ENCODE measurements at regions not wholly inside any gene's neighbourhood (a gene's known extent, or its start where the extent isn't known, plus 50 kb on each side); places are given as distances from the start of the nearest gene placed in this dataset.

GRCh38 chr13:22422712-22423111 is 751.8 kb downstream of the FGF9 start:
- H3K27ac ChIP-seq (ENCODE audit: poor library complexity, severe bottlenecking): no peak overlapping the region
- H3K36me3 ChIP-seq (ENCODE audit: low read depth): no peaks in the 10 kb centered on the region
- H3K9me3 ChIP-seq (ENCODE audit: severe bottlenecking): no peaks in the 10 kb centered on the region
- no peak overlapping the region for H3K4me3 ChIP-seq (ENCODE audit: severe bottlenecking)
- no peak for ATAC-seq (ENCODE audit: low read depth)
- DNase-seq (ENCODE audit: low spot score): no peak
- TF ChIP-seq, protein P1, sequence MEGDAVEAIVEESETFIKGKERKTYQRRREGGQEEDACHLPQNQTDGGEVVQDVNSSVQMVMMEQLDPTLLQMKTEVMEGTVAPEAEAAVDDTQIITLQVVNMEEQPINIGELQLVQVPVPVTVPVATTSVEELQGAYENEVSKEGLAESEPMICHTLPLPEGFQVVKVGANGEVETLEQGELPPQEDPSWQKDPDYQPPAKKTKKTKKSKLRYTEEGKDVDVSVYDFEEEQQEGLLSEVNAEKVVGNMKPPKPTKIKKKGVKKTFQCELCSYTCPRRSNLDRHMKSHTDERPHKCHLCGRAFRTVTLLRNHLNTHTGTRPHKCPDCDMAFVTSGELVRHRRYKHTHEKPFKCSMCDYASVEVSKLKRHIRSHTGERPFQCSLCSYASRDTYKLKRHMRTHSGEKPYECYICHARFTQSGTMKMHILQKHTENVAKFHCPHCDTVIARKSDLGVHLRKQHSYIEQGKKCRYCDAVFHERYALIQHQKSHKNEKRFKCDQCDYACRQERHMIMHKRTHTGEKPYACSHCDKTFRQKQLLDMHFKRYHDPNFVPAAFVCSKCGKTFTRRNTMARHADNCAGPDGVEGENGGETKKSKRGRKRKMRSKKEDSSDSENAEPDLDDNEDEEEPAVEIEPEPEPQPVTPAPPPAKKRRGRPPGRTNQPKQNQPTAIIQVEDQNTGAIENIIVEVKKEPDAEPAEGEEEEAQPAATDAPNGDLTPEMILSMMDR (IDR thresholded peaks at IDR 0.05; ENCODE audit: poor library complexity, severe bottlenecking): no peak
- no peaks in the 10 kb centered on the region for H3K4me1 ChIP-seq (ENCODE audit: insufficient read depth, poor library complexity, severe bottlenecking)
- H3K27me3 ChIP-seq (ENCODE audit: insufficient read depth, poor library complexity, severe bottlenecking): no peaks in the 10 kb centered on the region

GRCh38 chr13:22423261-22423660 is 752.4 kb downstream of the FGF9 start:
- H3K4me3 ChIP-seq (ENCODE audit: severe bottlenecking): no peak overlapping the region
- no peaks in the 10 kb centered on the region for H3K9me3 ChIP-seq (ENCODE audit: severe bottlenecking)
- TF ChIP-seq, protein P1 (IDR thresholded peaks at IDR 0.05; ENCODE audit: poor library complexity, severe bottlenecking): no peak
- H3K27me3 ChIP-seq (ENCODE audit: insufficient read depth, poor library complexity, severe bottlenecking): no peaks in the 10 kb centered on the region
- H3K36me3 ChIP-seq (ENCODE audit: low read depth): no peaks in the 10 kb centered on the region
- no peaks in the 10 kb centered on the region for H3K4me1 ChIP-seq (ENCODE audit: insufficient read depth, poor library complexity, severe bottlenecking)
- DNase-seq (ENCODE audit: low spot score): no peak
- ATAC-seq (ENCODE audit: low read depth): no peak
- no peak overlapping the region for H3K27ac ChIP-seq (ENCODE audit: poor library complexity, severe bottlenecking)

DNA sequence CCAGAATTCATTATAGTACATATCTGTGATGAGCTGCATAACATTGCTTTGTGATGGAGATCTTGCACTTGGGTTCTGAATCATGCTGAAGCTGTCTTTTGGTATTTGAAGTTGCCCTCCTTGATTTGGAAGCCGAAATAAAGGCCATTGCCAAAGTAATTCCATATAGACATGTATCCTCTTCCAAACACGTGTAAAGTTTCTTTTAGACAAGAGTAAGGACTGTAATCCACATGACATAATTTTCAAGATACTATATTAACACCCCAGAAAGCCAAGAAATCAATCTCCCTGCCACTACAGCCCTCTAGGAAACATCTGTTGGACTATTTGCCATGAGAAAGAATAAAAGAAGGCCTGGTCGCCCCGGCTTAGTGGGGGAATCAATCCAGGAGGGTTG is 754.2 kb downstream of the FGF9 start:
- ATAC-seq (ENCODE audit: low read depth) (no peak), DNase-seq (ENCODE audit: low spot score) (no peak)
- TF ChIP-seq, protein P1 (IDR thresholded peaks at IDR 0.05; ENCODE audit: poor library complexity, severe bottlenecking): no peak
- Histone ChIP-seq H3K9me3 (ENCODE audit: severe bottlenecking) (no peaks in the 10 kb centered on the region), H3K27ac (ENCODE audit: poor library complexity, severe bottlenecking) (no peak overlapping the region), H3K4me3 (ENCODE audit: severe bottlenecking) (no peak overlapping the region), H3K36me3 (ENCODE audit: low read depth) (no peaks in the 10 kb centered on the region), H3K27me3 (ENCODE audit: insufficient read depth, poor library complexity, severe bottlenecking) (no peaks in the 10 kb centered on the region), H3K4me1 (ENCODE audit: insufficient read depth, poor library complexity, severe bottlenecking) (no peaks in the 10 kb centered on the region)

DNA sequence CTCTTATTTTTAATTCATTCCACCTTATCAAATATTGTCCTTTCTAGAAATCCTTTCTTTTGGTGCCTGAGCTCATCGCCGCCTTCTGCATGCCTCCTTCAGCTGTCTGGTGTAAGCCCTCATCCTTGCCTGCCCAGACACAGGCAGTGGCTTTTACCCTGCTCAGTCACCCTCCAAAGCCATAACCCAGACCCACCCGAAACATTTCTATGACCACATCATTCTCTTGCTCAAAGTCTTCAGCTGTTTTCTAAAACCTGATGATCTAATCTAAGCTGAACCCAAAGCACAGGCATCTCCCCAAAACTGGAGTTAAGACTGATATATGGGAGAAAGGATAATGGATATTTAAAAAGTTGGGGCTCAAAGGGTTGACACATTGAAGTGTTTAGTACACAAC is 753.7 kb upstream of the SGCG start:
- H3K27me3 ChIP-seq (ENCODE audit: insufficient read depth, poor library complexity, severe bottlenecking): no peaks in the 10 kb centered on the region
- no peak for DNase-seq (ENCODE audit: low spot score)
- no peaks in the 10 kb centered on the region for H3K4me1 ChIP-seq (ENCODE audit: insufficient read depth, poor library complexity, severe bottlenecking)
- H3K27ac ChIP-seq (ENCODE audit: poor library complexity, severe bottlenecking): no peak overlapping the region
- ATAC-seq (ENCODE audit: low read depth): no peak
- no peaks in the 10 kb centered on the region for H3K36me3 ChIP-seq (ENCODE audit: low read depth)
- no peaks in the 10 kb centered on the region for H3K9me3 ChIP-seq (ENCODE audit: severe bottlenecking)
- H3K4me3 ChIP-seq (ENCODE audit: severe bottlenecking): no peak overlapping the region
- TF ChIP-seq, protein P1 (IDR thresholded peaks at IDR 0.05; ENCODE audit: poor library complexity, severe bottlenecking): no peak

GRCh38 chr13:22427783-22428182 is 753.0 kb upstream of the SGCG start:
- TF ChIP-seq, protein P1 (IDR thresholded peaks at IDR 0.05; ENCODE audit: poor library complexity, severe bottlenecking): no peak
- Histone ChIP-seq H3K4me1 (ENCODE audit: insufficient read depth, poor library complexity, severe bottlenecking) (no peaks in the 10 kb centered on the region), H3K36me3 (ENCODE audit: low read depth) (no peaks in the 10 kb centered on the region), H3K27me3 (ENCODE audit: insufficient read depth, poor library complexity, severe bottlenecking) (no peaks in the 10 kb centered on the region), H3K9me3 (ENCODE audit: severe bottlenecking) (no peaks in the 10 kb centered on the region), H3K27ac (ENCODE audit: poor library complexity, severe bottlenecking) (no peak overlapping the region), H3K4me3 (ENCODE audit: severe bottlenecking) (no peak overlapping the region)
- no peak for DNase-seq (ENCODE audit: low spot score)
- ATAC-seq (ENCODE audit: low read depth): no peak
